Activated naive CD8-positive, alpha-beta T cell treated with anti-CD3 and anti-CD28 coated beads, Interleukin-2, amount 50 U/mL, for 24 hours (primary cell): ENCODE measurements at regions not wholly inside any gene's neighbourhood (a gene's known extent, or its start where the extent isn't known, plus 50 kb on each side); places are given as distances from the start of the nearest gene placed in this dataset.
"Not testable (repeated sequence)": the region's sequence is repeated elsewhere in the genome, so short reads cannot be mapped to it uniquely, and the experiment has no call there.

Experiments
- ATAC-seq: fragments of 150-1000 bp; cut with Tn5 transposase; one replicate; pipeline ENCODE4 v1.10.0; 2021
- DNase-seq: peaks from one replicate; pipeline ENCODE4 v3.0.0; 2021
- H3K27ac Mint-ChIP-seq: one replicate; pipeline ENCODE4 v1.8.0; 2021; ENCODE audit warnings: mild to moderate bottlenecking, mixed read lengths
- H3K27me3 Mint-ChIP-seq: one replicate; pipeline ENCODE4 v1.8.0; 2021; ENCODE audit warnings: mixed read lengths
- H3K36me3 Mint-ChIP-seq: one replicate; pipeline ENCODE4 v1.8.0; 2021; ENCODE audit warnings: low read depth, mixed read lengths
- H3K4me1 Mint-ChIP-seq: one replicate; pipeline ENCODE4 v1.8.0; 2021; ENCODE audit warnings: mixed read lengths
- H3K4me3 Mint-ChIP-seq: one replicate; pipeline ENCODE4 v1.8.0; 2021; ENCODE audit warnings: mild to moderate bottlenecking, moderate library complexity, mixed read lengths
- H3K9me3 Mint-ChIP-seq: one replicate; pipeline ENCODE4 v1.8.0; 2021; ENCODE audit warnings: mixed read lengths

- Mint-ChIP-seq H3K27ac (no peak overlapping the region), H3K4me1 (no peaks in the 10 kb centered on the region), H3K9me3 (peaks cover 8% of the 10 kb centered on the region), H3K27me3 (no peaks in the 10 kb centered on the region), H3K36me3 (no peaks in the 10 kb centered on the region), H3K4me3 (no peak overlapping the region)
- ATAC-seq, result no peak
- no peak for DNase-seq
Observed at GRCh38 chr4:116688536-116688935, 396.8 kb downstream of the TRAM1L1 start.

- no peaks in the 10 kb centered on the region for H3K36me3 Mint-ChIP-seq
- no peak for DNase-seq
- no peaks in the 10 kb centered on the region for H3K27me3 Mint-ChIP-seq
- no peak overlapping the region for H3K27ac Mint-ChIP-seq
- no peak for ATAC-seq
- H3K4me3 Mint-ChIP-seq, result no peak overlapping the region
- H3K4me1 Mint-ChIP-seq, result no peaks in the 10 kb centered on the region
- H3K9me3 Mint-ChIP-seq, result no peaks in the 10 kb centered on the region
Observed at GRCh38 chr4:116668190-116668589, 417.2 kb downstream of the TRAM1L1 start.

- Mint-ChIP-seq H3K9me3 (peaks cover 4% of the 10 kb centered on the region), H3K27ac (no peak overlapping the region), H3K27me3 (no peaks in the 10 kb centered on the region), H3K4me3 (no peak overlapping the region), H3K36me3 (no peaks in the 10 kb centered on the region), H3K4me1 (no peaks in the 10 kb centered on the region)
- ATAC-seq (no peak), DNase-seq (no peak)
Observed at GRCh38 chr4:116665716-116666115, 419.7 kb downstream of the TRAM1L1 start.

GRCh38 chr4:116664198-116664597 is 421.2 kb downstream of the TRAM1L1 start:
- Mint-ChIP-seq H3K36me3 (no peaks in the 10 kb centered on the region), H3K4me3 (no peak overlapping the region), H3K27ac (no peak overlapping the region), H3K9me3 (peaks cover 13% of the 10 kb centered on the region), H3K27me3 (no peaks in the 10 kb centered on the region), H3K4me1 (no peaks in the 10 kb centered on the region)
- DNase-seq (no peak), ATAC-seq (no peak)

- Mint-ChIP-seq H3K27me3 (no peaks in the 10 kb centered on the region), H3K27ac (no peak overlapping the region), H3K4me3 (no peak overlapping the region), H3K4me1 (no peaks in the 10 kb centered on the region), H3K36me3 (no peaks in the 10 kb centered on the region), H3K9me3 (no peaks in the 10 kb centered on the region)
- ATAC-seq (no peak), DNase-seq (no peak)
Observed at GRCh38 chr4:116639070-116639577, 446.3 kb downstream of the TRAM1L1 start.

GRCh38 chr4:116638592-116638991 is 446.8 kb downstream of the TRAM1L1 start:
- DNase-seq (no peak), ATAC-seq (no peak)
- no peaks in the 10 kb centered on the region for H3K4me1 Mint-ChIP-seq
- no peaks in the 10 kb centered on the region for H3K36me3 Mint-ChIP-seq
- no peaks in the 10 kb centered on the region for H3K27me3 Mint-ChIP-seq
- no peak overlapping the region for H3K27ac Mint-ChIP-seq
- no peak overlapping the region for H3K4me3 Mint-ChIP-seq
- H3K9me3 Mint-ChIP-seq, result no peaks in the 10 kb centered on the region

- Mint-ChIP-seq H3K4me1 (no peaks in the 10 kb centered on the region), H3K4me3 (no peak overlapping the region), H3K27me3 (no peaks in the 10 kb centered on the region), H3K9me3 (no peaks in the 10 kb centered on the region), H3K36me3 (no peaks in the 10 kb centered on the region), H3K27ac (no peak overlapping the region)
- no peak for ATAC-seq
- no peak for DNase-seq
Observed at GRCh38 chr4:116636917-116637316, 448.5 kb downstream of the TRAM1L1 start.

- Mint-ChIP-seq H3K9me3 (peaks cover 3% of the 10 kb centered on the region), H3K27ac (no peak overlapping the region), H3K36me3 (no peaks in the 10 kb centered on the region), H3K27me3 (no peaks in the 10 kb centered on the region), H3K4me3 (no peak overlapping the region), H3K4me1 (no peaks in the 10 kb centered on the region)
- DNase-seq (no peak), ATAC-seq (no peak)
Observed at GRCh38 chr4:116632269-116632668, 453.1 kb downstream of the TRAM1L1 start.

- H3K9me3 Mint-ChIP-seq, result peaks cover 3% of the 10 kb centered on the region
- no peak for ATAC-seq
- no peak overlapping the region for H3K27ac Mint-ChIP-seq
- no peaks in the 10 kb centered on the region for H3K27me3 Mint-ChIP-seq
- no peak for DNase-seq
- H3K36me3 Mint-ChIP-seq, result no peaks in the 10 kb centered on the region
- H3K4me1 Mint-ChIP-seq, result no peaks in the 10 kb centered on the region
- H3K4me3 Mint-ChIP-seq, result no peak overlapping the region
Observed at GRCh38 chr4:116628598-116628997, 456.8 kb downstream of the TRAM1L1 start.

- H3K27ac Mint-ChIP-seq, result no peak overlapping the region
- ATAC-seq (no peak), DNase-seq (no peak)
- no peak overlapping the region for H3K4me3 Mint-ChIP-seq
- no peaks in the 10 kb centered on the region for H3K27me3 Mint-ChIP-seq
- H3K9me3 Mint-ChIP-seq, result peaks cover 3% of the 10 kb centered on the region
- no peaks in the 10 kb centered on the region for H3K36me3 Mint-ChIP-seq
- H3K4me1 Mint-ChIP-seq, result no peaks in the 10 kb centered on the region
Observed at GRCh38 chr4:116627545-116627944, 457.8 kb downstream of the TRAM1L1 start.

- H3K9me3 Mint-ChIP-seq, DNase-seq, ATAC-seq, H3K27ac Mint-ChIP-seq, H3K4me3 Mint-ChIP-seq, H3K27me3 Mint-ChIP-seq, H3K4me1 Mint-ChIP-seq, H3K36me3 Mint-ChIP-seq: not testable (repeated sequence)
Observed at GRCh38 chr4:116619508-116619907, 465.9 kb downstream of the TRAM1L1 start.

- DNase-seq, result no peak
- no peak for ATAC-seq
- no peaks in the 10 kb centered on the region for H3K4me1 Mint-ChIP-seq
- H3K27me3 Mint-ChIP-seq, result no peaks in the 10 kb centered on the region
- H3K9me3 Mint-ChIP-seq, result no peaks in the 10 kb centered on the region
- H3K4me3 Mint-ChIP-seq, result no peak overlapping the region
- H3K27ac Mint-ChIP-seq, result no peak overlapping the region
- no peaks in the 10 kb centered on the region for H3K36me3 Mint-ChIP-seq
Observed at GRCh38 chr4:116618638-116619037, 466.7 kb downstream of the TRAM1L1 start.

GRCh38 chr4:116603096-116603495 is 482.3 kb downstream of the TRAM1L1 start:
- Mint-ChIP-seq H3K36me3 (no peaks in the 10 kb centered on the region), H3K4me3 (no peak overlapping the region), H3K27ac (no peak overlapping the region), H3K4me1 (no peaks in the 10 kb centered on the region), H3K27me3 (no peaks in the 10 kb centered on the region), H3K9me3 (no peaks in the 10 kb centered on the region)
- no peak for DNase-seq
- ATAC-seq, result no peak

- H3K9me3 Mint-ChIP-seq, result no peaks in the 10 kb centered on the region
- H3K27ac Mint-ChIP-seq, result no peak overlapping the region
- peak; percentile 13 for DNase-seq
- no peaks in the 10 kb centered on the region for H3K4me1 Mint-ChIP-seq
- H3K36me3 Mint-ChIP-seq, result no peaks in the 10 kb centered on the region
- H3K27me3 Mint-ChIP-seq, result no peaks in the 10 kb centered on the region
- no peak overlapping the region for H3K4me3 Mint-ChIP-seq
- no peak for ATAC-seq
Observed at GRCh38 chr4:116599859-116600258, 485.5 kb downstream of the TRAM1L1 start.

- Mint-ChIP-seq H3K27me3 (no peaks in the 10 kb centered on the region), H3K4me3 (no peak overlapping the region), H3K36me3 (no peaks in the 10 kb centered on the region), H3K4me1 (no peaks in the 10 kb centered on the region), H3K27ac (no peak overlapping the region), H3K9me3 (no peaks in the 10 kb centered on the region)
- ATAC-seq (no peak), DNase-seq (no peak)
Observed at GRCh38 chr4:116598980-116599789, 486.2 kb downstream of the TRAM1L1 start.
